ENCODE measurements at regions not wholly inside any gene's neighbourhood (a gene's known extent, or its start where the extent isn't known, plus 50 kb on each side); places are given as distances from the start of the nearest gene placed in this dataset.

GRCh38 chr9:23543419-23543818 lies 282.6 kb downstream of the ELAVL2 start:
- no peak for TF ChIP-seq CTCF (IDR thresholded peaks at IDR 0.05 in 4 of 5, conservative IDR thresholded peaks at IDR 0.05 in 1 of 5)
- no peak for TF ChIP-seq POLR2A (IDR thresholded peaks at IDR 0.05)

All from gastrocnemius medialis (tissue), 4 donors.